ENCODE measurements at regions not wholly inside any gene's neighbourhood (a gene's known extent, or its start where the extent isn't known, plus 50 kb on each side); places are given as distances from the start of the nearest gene placed in this dataset.

- intact Hi-C loops (cut with DNase I, micrococcal nuclease) = no loop called here
- Mint-ChIP-seq H3K36me3 (ENCODE audit: low read depth) (no peaks in the 10 kb centered on the region), H3K4me3 (no peak overlapping the region), H3K9me3 (peaks cover 14% of the 10 kb centered on the region), H3K27me3 (no peaks in the 10 kb centered on the region), H3K27ac (no peak overlapping the region), H3K4me1 (ENCODE audit: low read depth) (no peaks in the 10 kb centered on the region)
- Histone ChIP-seq H3K27me3 (ENCODE audit: control insufficient read depth in 1 of 2, insufficient read depth in 2 of 2, low read length in 2 of 2) (no peaks in the 10 kb centered on the region), H3K4me1 (ENCODE audit: insufficient read depth, low read length) (no peaks in the 10 kb centered on the region), H3K27ac (ENCODE audit: low read depth in 1 of 2, low read length in 2 of 2) (no peak overlapping the region), H3K9me3 (ENCODE audit: control insufficient read depth in 1 of 2, insufficient read depth in 1 of 2, low read length in 2 of 2) (peaks cover 0 to 18% of the 10 kb centered on the region in 2 experiments), H3K4me3 (ENCODE audit: low read length) (no peak overlapping the region), H3K36me3 (ENCODE audit: insufficient read depth, low read length) (no peaks in the 10 kb centered on the region)
- ChIA-PET POLR2A (no interaction called here), CTCF (no interaction called here)
- no peak for TF ChIP-seq CTCF (IDR thresholded peaks at IDR 0.05)
- DNase-seq = no peak
- ATAC-seq (ENCODE audit: poor library complexity) = no peak
Observed at GRCh38 chr2:116411211-116411610, 1403.3 kb upstream of the DDX18 start.

- CTCF ChIA-PET = no interaction called here
- no peak for ATAC-seq (ENCODE audit: poor library complexity)
- Histone ChIP-seq H3K27ac (ENCODE audit: low read depth in 1 of 2, low read length in 2 of 2) (no peak overlapping the region), H3K4me3 (ENCODE audit: low read length) (no peak overlapping the region), H3K4me1 (ENCODE audit: insufficient read depth, low read length) (no peaks in the 10 kb centered on the region), H3K36me3 (ENCODE audit: insufficient read depth, low read length) (no peaks in the 10 kb centered on the region), H3K9me3 (ENCODE audit: control insufficient read depth in 1 of 2, insufficient read depth in 1 of 2, low read length in 2 of 2) (peaks cover 0 to 22% of the 10 kb centered on the region in 2 experiments), H3K27me3 (ENCODE audit: control insufficient read depth in 1 of 2, insufficient read depth in 2 of 2, low read length in 2 of 2) (no peaks in the 10 kb centered on the region)
- no peaks in the 10 kb centered on the region for H3K36me3 Mint-ChIP-seq (ENCODE audit: low read depth)
- POLR2A ChIA-PET = no interaction called here
- H3K27ac Mint-ChIP-seq = no peak overlapping the region
- no peaks in the 10 kb centered on the region for H3K4me1 Mint-ChIP-seq (ENCODE audit: low read depth)
- H3K4me3 Mint-ChIP-seq = no peak overlapping the region
- TF ChIP-seq CTCF (IDR thresholded peaks at IDR 0.05) = no peak
- H3K27me3 Mint-ChIP-seq = no peaks in the 10 kb centered on the region
- H3K9me3 Mint-ChIP-seq = peaks cover 17% of the 10 kb centered on the region
- intact Hi-C loops (cut with DNase I, micrococcal nuclease) = no loop called here
- DNase-seq = no peak
Observed at GRCh38 chr2:116413659-116414058, 1400.8 kb upstream of the DDX18 start.

GRCh38 chr2:116416731-116417377, 1397.6 kb upstream of the DDX18 start:
- H3K27me3 Mint-ChIP-seq = no peaks in the 10 kb centered on the region

More at GRCh38 chr2:116416731-116417377, 1397.6 kb upstream of the DDX18 start:
- Mint-ChIP-seq H3K4me3 (no peak overlapping the region), H3K9me3 (peaks cover 22% of the 10 kb centered on the region), H3K4me1 (ENCODE audit: low read depth) (no peaks in the 10 kb centered on the region), H3K36me3 (ENCODE audit: low read depth) (no peaks in the 10 kb centered on the region), H3K27ac (no peak overlapping the region)
- H3K9me3 ChIP-seq (ENCODE audit: control insufficient read depth in 1 of 2, insufficient read depth in 1 of 2, low read length in 2 of 2) = peaks cover 0 to 26% of the 10 kb centered on the region in 2 experiments
- H3K27ac ChIP-seq (ENCODE audit: low read depth in 1 of 2, low read length in 2 of 2) = no peak overlapping the region
- H3K27me3 ChIP-seq (ENCODE audit: control insufficient read depth in 1 of 2, insufficient read depth in 2 of 2, low read length in 2 of 2) = no peaks in the 10 kb centered on the region
- intact Hi-C loops (cut with DNase I, micrococcal nuclease) = no loop called here
- no peaks in the 10 kb centered on the region for H3K4me1 ChIP-seq (ENCODE audit: insufficient read depth, low read length)
- no peak overlapping the region for H3K4me3 ChIP-seq (ENCODE audit: low read length)
- TF ChIP-seq CTCF (IDR thresholded peaks at IDR 0.05) = no peak
- DNase-seq = no peak
- no peaks in the 10 kb centered on the region for H3K36me3 ChIP-seq (ENCODE audit: insufficient read depth, low read length)
- ATAC-seq (ENCODE audit: poor library complexity) = no peak
- POLR2A ChIA-PET = no interaction called here
- CTCF ChIA-PET = no interaction called here
